ENCODE measurements at regions not wholly inside any gene's neighbourhood (a gene's known extent, or its start where the extent isn't known, plus 50 kb on each side); places are given as distances from the start of the nearest gene placed in this dataset.

DNA sequence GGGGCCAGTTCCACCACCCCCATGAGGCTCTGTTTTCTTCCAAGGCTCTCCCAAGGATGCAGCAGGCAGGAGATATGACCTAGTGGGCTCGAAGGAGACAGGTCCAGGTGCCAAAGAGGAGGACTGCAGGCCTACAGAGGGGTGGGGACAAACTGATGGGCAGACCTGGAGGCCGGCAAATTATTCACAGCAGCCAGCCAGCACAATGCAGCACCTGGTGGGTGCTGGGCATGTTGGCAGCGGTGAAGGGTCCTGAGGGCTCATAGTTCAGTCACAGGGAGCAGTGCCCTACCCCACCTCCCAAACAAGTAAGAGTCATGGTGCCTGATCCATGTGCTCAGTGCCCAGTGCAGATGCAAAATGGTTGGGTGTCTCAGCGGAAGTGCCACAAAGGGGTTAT, 171.7 kb downstream of the ABHD5 start:
- in situ Hi-C loops (cut with MboI; ENCODE audit: low sequenced_read_pairs, unreplicated experiment): no loop called here
- TF ChIP-seq, protein P1, sequence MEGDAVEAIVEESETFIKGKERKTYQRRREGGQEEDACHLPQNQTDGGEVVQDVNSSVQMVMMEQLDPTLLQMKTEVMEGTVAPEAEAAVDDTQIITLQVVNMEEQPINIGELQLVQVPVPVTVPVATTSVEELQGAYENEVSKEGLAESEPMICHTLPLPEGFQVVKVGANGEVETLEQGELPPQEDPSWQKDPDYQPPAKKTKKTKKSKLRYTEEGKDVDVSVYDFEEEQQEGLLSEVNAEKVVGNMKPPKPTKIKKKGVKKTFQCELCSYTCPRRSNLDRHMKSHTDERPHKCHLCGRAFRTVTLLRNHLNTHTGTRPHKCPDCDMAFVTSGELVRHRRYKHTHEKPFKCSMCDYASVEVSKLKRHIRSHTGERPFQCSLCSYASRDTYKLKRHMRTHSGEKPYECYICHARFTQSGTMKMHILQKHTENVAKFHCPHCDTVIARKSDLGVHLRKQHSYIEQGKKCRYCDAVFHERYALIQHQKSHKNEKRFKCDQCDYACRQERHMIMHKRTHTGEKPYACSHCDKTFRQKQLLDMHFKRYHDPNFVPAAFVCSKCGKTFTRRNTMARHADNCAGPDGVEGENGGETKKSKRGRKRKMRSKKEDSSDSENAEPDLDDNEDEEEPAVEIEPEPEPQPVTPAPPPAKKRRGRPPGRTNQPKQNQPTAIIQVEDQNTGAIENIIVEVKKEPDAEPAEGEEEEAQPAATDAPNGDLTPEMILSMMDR (IDR thresholded peaks at IDR 0.05; ENCODE audit: borderline replicate concordance, control extremely low read depth, extremely low read depth, insufficient read depth, missing control alignments): no peak

DNA sequence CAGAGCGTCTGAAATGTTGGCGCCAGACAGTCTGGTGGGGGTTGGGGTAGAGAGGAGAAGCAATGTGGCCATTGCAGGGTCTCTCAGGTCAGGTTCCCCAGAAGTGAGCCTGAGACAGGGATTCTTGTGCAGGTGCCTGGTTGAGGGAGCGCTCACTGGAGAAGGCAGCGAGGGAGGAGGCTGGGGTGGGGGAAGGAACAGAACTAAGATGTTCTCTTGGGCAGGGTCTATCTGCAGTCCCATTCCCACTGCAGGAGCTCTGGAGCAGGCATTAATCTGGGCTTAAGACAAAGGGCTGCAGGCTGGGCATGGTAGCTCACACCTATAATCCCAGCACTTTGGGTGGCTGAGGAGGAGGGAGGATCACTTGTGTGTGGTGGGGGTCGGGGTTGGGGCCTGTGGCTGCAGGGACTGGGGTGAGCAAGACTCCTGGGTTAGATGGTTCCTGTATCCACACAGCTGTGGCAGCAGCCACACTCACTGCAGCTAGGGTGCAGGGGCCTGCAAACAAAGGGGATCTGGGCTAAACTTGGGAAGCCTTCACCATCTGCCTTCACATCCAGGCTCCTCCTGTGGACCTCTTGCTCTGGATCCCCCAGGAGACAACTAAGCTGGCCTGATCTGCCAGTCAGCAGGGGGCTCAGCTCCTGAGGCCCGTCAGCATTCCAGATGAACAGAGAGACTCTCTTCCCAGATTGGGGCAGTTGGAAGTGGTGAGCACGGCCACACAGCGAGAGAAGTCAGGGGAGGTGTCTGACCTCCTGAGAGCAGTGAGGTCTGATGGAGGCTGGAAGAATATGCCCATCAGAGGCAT, 172.5 kb downstream of the ABHD5 start:
- no peak for DNase-seq (ENCODE audit: low spot score)
- in situ Hi-C loops (cut with MboI; ENCODE audit: low sequenced_read_pairs, unreplicated experiment): no loop called here
- TF ChIP-seq, protein P1 (IDR thresholded peaks at IDR 0.05; ENCODE audit: borderline replicate concordance, control extremely low read depth, extremely low read depth, insufficient read depth, missing control alignments): no peak

More for the DNA sequence above, 171.7 kb downstream of the ABHD5 start:
- DNase-seq (ENCODE audit: low spot score): no peak

DNA sequence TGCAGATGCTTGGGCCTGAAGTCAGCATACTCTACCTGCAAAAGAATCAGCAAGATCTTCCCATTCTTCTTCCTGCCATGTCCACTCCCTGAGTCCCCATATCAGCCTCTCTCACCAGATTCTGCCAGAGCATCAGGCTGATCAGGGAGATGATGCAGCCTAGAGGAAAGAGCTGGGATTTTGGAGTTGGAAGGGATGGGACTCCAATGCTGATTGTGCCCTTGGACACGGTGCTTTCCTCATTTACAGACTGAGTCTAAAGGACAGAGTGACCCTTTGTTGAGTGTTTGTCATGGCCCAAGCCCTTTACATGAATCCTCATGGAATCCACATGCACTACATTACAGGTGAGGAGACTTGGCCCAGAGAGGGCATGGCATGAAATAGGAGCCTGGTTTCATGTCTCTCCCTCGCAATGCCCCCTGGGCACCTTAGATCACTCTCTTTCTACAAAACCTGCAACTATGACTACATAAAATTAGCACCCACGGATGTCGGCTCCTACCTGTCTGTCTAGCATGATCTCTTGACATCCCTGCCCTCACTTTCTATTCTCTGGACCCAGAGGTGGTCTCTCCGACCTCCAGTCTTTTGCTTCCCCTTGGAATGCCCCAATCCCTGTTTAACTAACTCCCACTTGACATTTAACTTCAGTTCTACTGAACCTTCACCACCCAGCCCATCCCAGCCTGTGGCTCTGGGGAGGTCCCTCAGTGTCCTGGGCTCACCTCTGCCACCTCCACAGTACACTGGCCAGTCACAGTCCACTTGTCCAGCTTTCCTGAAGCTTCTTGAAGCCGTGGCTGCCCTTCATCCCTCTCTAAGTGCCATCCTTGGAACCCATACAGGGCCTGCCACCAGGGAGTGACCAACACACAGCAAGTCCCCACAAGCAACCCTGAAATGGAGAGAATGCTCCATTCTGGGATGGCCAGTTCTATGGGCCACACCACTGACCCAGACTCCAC, 173.5 kb downstream of the ABHD5 start:
- TF ChIP-seq, protein P1 (IDR thresholded peaks at IDR 0.05; ENCODE audit: borderline replicate concordance, control extremely low read depth, extremely low read depth, insufficient read depth, missing control alignments): no peak
- in situ Hi-C loops (cut with MboI; ENCODE audit: low sequenced_read_pairs, unreplicated experiment): no loop called here

DNA sequence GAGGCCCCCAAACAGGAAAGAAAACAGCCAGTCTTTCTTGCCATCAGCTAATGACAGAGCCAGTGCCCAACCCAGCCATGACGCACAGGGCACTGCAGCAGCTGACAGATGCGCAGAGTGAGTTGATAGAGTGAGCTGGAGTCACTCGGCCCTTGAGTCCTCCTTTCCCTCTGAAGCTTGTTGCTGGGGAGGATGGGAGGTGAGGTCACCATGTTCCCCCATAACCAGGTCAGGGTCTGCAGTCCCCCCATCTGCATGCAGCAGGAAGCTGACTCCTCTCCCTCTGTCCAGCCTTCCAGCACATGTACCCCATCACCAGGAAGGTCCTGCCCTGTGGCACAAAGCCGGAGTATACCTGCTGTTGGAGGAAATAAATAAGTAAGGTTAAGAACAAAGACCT, 174.6 kb downstream of the ABHD5 start:
- in situ Hi-C loops (cut with MboI; ENCODE audit: low sequenced_read_pairs, unreplicated experiment): no loop called here
- DNase-seq (ENCODE audit: low spot score): no peak
- TF ChIP-seq, protein P1 (IDR thresholded peaks at IDR 0.05; ENCODE audit: borderline replicate concordance, control extremely low read depth, extremely low read depth, insufficient read depth, missing control alignments): no peak

More for the DNA sequence above, 173.5 kb downstream of the ABHD5 start:
- DNase-seq (ENCODE audit: low spot score): no peak

DNA sequence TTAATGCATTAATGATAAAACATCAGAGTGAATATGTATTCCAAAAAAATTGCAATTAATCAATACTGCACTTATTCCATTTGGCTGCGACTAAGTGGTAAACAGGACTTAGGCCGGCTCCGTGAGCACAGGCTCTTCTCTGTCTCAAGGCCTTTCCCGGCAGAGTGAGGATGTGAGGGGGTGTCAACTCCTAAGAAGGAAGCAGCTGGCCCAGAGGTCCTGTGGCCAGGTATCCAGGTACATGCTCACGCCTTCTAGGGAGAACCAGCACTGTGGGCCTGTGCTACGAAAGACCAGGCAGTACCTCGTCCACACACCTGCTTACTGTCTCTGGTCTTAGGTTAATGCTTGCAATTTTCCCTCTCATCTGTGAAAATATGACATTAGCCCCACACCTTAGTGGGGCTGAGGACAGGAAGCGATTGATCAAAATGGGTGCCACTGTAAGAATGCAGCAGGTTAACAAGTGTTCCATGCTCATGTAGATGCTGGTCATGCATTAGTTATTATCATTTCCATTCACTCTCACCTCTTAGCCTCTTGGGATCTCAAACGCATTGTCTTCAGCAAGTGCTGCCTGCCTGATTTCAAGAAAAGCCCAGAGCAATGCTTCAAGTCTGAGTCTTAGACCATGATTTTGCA, 175.3 kb downstream of the ABHD5 start:
- TF ChIP-seq, protein P1 (IDR thresholded peaks at IDR 0.05; ENCODE audit: borderline replicate concordance, control extremely low read depth, extremely low read depth, insufficient read depth, missing control alignments): no peak
- in situ Hi-C loops (cut with MboI; ENCODE audit: low sequenced_read_pairs, unreplicated experiment): no loop called here
- no peak for DNase-seq (ENCODE audit: low spot score)
